ENCODE measurements at regions not wholly inside any gene's neighbourhood (a gene's known extent, or its start where the extent isn't known, plus 50 kb on each side); places are given as distances from the start of the nearest gene placed in this dataset.

GRCh38 chr14:98290596-98290995 is 981.4 kb downstream of the BCL11B start:
- H3K27me3 ChIP-seq (ENCODE audit: insufficient read depth, low read depth, low read length): no peaks in the 10 kb centered on the region
- H3K27ac ChIP-seq (ENCODE audit: low read length): no peak overlapping the region
- no peaks in the 10 kb centered on the region for H3K79me2 ChIP-seq (replicated peaks; ENCODE audit: insufficient read depth, low read length)
- H3F3A ChIP-seq (ENCODE audit: insufficient read depth, low read length, poor library complexity, severe bottlenecking): no peaks in the 10 kb centered on the region
- no peak overlapping the region for H3K4me3 ChIP-seq (ENCODE audit: low read length)
- H3K9me3 ChIP-seq (ENCODE audit: low read length): no peaks in the 10 kb centered on the region
- no peaks in the 10 kb centered on the region for H3K36me3 ChIP-seq (ENCODE audit: insufficient read depth, low read length)
- no peak overlapping the region for H3K4me2 ChIP-seq (ENCODE audit: low read length)
- H3K9ac ChIP-seq (ENCODE audit: low read length): no peak overlapping the region
- no peak for TF ChIP-seq REST (IDR thresholded peaks at IDR 0.05; ENCODE audit: borderline replicate concordance)
- no peak for TF ChIP-seq POLR2AphosphoS5 (IDR thresholded peaks at IDR 0.05)
- no peak for TF ChIP-seq SMC3 (conservative IDR thresholded peaks at IDR 0.05; ENCODE audit: poor library complexity)
- no peak for TF ChIP-seq EP300 (conservative IDR thresholded peaks at IDR 0.05; ENCODE audit: poor library complexity, severe bottlenecking)
- TF ChIP-seq RAD21 (conservative IDR thresholded peaks at IDR 0.05): no peak
- no peak for TF ChIP-seq MXI1 (conservative IDR thresholded peaks at IDR 0.05; ENCODE audit: poor library complexity, severe bottlenecking)
- TF ChIP-seq, protein P1, sequence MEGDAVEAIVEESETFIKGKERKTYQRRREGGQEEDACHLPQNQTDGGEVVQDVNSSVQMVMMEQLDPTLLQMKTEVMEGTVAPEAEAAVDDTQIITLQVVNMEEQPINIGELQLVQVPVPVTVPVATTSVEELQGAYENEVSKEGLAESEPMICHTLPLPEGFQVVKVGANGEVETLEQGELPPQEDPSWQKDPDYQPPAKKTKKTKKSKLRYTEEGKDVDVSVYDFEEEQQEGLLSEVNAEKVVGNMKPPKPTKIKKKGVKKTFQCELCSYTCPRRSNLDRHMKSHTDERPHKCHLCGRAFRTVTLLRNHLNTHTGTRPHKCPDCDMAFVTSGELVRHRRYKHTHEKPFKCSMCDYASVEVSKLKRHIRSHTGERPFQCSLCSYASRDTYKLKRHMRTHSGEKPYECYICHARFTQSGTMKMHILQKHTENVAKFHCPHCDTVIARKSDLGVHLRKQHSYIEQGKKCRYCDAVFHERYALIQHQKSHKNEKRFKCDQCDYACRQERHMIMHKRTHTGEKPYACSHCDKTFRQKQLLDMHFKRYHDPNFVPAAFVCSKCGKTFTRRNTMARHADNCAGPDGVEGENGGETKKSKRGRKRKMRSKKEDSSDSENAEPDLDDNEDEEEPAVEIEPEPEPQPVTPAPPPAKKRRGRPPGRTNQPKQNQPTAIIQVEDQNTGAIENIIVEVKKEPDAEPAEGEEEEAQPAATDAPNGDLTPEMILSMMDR (IDR thresholded peaks at IDR 0.05; ENCODE audit: poor library complexity, severe bottlenecking): no peak
- no peak for TF ChIP-seq TAF1 (IDR thresholded peaks at IDR 0.05; ENCODE audit: low read depth)
- TF ChIP-seq EZH2 (IDR thresholded peaks at IDR 0.05; ENCODE audit: borderline replicate concordance, insufficient read depth, low read length, poor library complexity, severe bottlenecking): no peak
- no peaks in the 10 kb centered on the region for H4K20me1 ChIP-seq (ENCODE audit: insufficient read depth)
- H2AFZ ChIP-seq (ENCODE audit: low read depth, low read length): no peak overlapping the region
- no peaks in the 10 kb centered on the region for H3K9me2 ChIP-seq (ENCODE audit: insufficient read depth, low read length)

DNA sequence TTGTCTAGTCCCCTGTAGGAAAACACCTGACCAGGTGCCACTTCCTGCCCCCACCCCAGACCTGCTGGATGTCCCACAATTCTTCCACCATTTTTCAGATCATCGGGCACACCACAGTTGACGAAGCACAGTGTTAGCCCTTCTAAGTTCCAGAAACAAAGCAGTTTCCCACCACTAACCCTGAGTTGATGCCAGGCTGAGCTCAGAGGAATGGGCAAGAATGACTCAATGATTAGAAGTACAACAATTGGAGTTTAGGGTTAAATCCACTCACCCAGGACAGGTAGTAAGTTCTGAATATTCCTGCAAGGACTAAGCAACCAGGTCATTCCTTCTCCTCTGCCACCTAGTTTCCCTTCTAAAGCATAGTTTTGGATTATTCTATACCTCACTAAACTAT is 979.8 kb downstream of the BCL11B start:
- TF ChIP-seq EZH2 (IDR thresholded peaks at IDR 0.05; ENCODE audit: borderline replicate concordance, insufficient read depth, low read length, poor library complexity, severe bottlenecking) (no peak), REST (IDR thresholded peaks at IDR 0.05; ENCODE audit: borderline replicate concordance) (no peak), TAF1 (IDR thresholded peaks at IDR 0.05; ENCODE audit: low read depth) (no peak)
- H4K20me1 ChIP-seq (ENCODE audit: insufficient read depth): no peaks in the 10 kb centered on the region
- H3K4me3 ChIP-seq (ENCODE audit: low read length): no peak overlapping the region
- H3K4me2 ChIP-seq (ENCODE audit: low read length): no peak overlapping the region
- no peaks in the 10 kb centered on the region for H3K36me3 ChIP-seq (ENCODE audit: insufficient read depth, low read length)
- no peaks in the 10 kb centered on the region for H3K9me2 ChIP-seq (ENCODE audit: insufficient read depth, low read length)
- no peak overlapping the region for H3K27ac ChIP-seq (ENCODE audit: low read length)
- no peaks in the 10 kb centered on the region for H3K9me3 ChIP-seq (ENCODE audit: low read length)
- no peaks in the 10 kb centered on the region for H3F3A ChIP-seq (ENCODE audit: insufficient read depth, low read length, poor library complexity, severe bottlenecking)
- no peaks in the 10 kb centered on the region for H3K27me3 ChIP-seq (ENCODE audit: insufficient read depth, low read depth, low read length)
- H3K9ac ChIP-seq (ENCODE audit: low read length): no peak overlapping the region
- no peaks in the 10 kb centered on the region for H3K79me2 ChIP-seq (replicated peaks; ENCODE audit: insufficient read depth, low read length)
- no peak overlapping the region for H2AFZ ChIP-seq (ENCODE audit: low read depth, low read length)

Data from neural cell (in vitro differentiated cells).